Heart right ventricle (tissue), 16 donors: ENCODE measurements at regions not wholly inside any gene's neighbourhood (a gene's known extent, or its start where the extent isn't known, plus 50 kb on each side); places are given as distances from the start of the nearest gene placed in this dataset.
A peak's percentile ranks its signal among the peaks of the same experiment; 100 is the strongest.
"Not testable (repeated sequence)": the region's sequence is repeated elsewhere in the genome, so short reads cannot be mapped to it uniquely, and the experiment has no call there.

Experiments
- ATAC-seq, 8 donors: fragments of 200-7000 bp; cut with Tn5 transposase; one replicate each; pipeline ENCODE4 v1.9.1; 2020; ENCODE audit warnings: mild to moderate bottlenecking in 8 of 8, moderate library complexity in 8 of 8, moderate number of reproducible peaks in 1 of 8
- DNase-seq, 2 donors: peaks; one replicate each; pipeline ENCODE4 v3.0.0-alpha.2; 2020
- H3K27ac ChIP-seq, 10 donors: fragments of 200-600 bp; sonication (generic) in 2 of 10; one replicate each; pipeline versions ENCODE4 v1.5.0 to v1.8.0; 2020 to 2022; ENCODE audit warnings: mild to moderate bottlenecking in 3 of 10
- H3K27me3 ChIP-seq, 7 donors: fragments of 200-600 bp; one replicate each; pipeline ENCODE4 v1.8.0; 2021 to 2022; ENCODE audit warnings: mild to moderate bottlenecking in 2 of 7
- H3K36me3 ChIP-seq, 9 donors: fragments of 200-600 bp; sonication (generic) in 1 of 9; one replicate each; pipeline versions ENCODE4 v1.5.0 to v1.8.0; 2020 to 2022; ENCODE audit warnings: mild to moderate bottlenecking in 2 of 9
- H3K4me1 ChIP-seq, 9 donors: fragments of 200-600 bp; sonication (generic) in 1 of 9; one replicate each; pipeline versions ENCODE4 v1.5.0 to v1.8.0; 2020 to 2022; ENCODE audit warnings: mild to moderate bottlenecking in 4 of 9
- H3K4me3 ChIP-seq, 10 donors: fragments of 200-600 bp; sonication (generic) in 2 of 10; one replicate each; pipeline versions ENCODE4 v1.5.0 to v1.8.0; 2020 to 2022; ENCODE audit warnings: mild to moderate bottlenecking in 7 of 10, moderate library complexity in 2 of 10
- H3K9me3 ChIP-seq, 11 donors: fragments of 200-600 bp in 10 of 11; sonication (generic) in 2 of 11; one replicate each; pipeline versions ENCODE4 v1.5.0 to v1.8.0; 2013 to 2022; ENCODE audit warnings: mild to moderate bottlenecking in 2 of 11, control low read depth in 1 of 11, moderate library complexity in 1 of 11
- WGBS, 2 donors: extraction: QIAGEN DNeasy Blood & Tissue Kit; methylation state at CpG; one replicate each; pipeline ENCODE4 v1.1.7; 2013; ENCODE audit warnings: inconsistent platforms in 1 of 2; 5-methylcytosine and 5-hydroxymethylcytosine counted together
- intact Hi-C, 10 donors: fragments of 100-400 bp; cut with DNase I; formaldehyde crosslinking; loops; one replicate each; pipeline versions ENCODE4 v1.11.1 to v1.14.2; 2022
- TF ChIP-seq, protein P1 (sequence below), 9 donors: fragments of 200-600 bp; sonication (generic) in 2 of 9; IDR thresholded peaks; one replicate each; pipeline versions ENCODE4 v1.5.0 to v1.8.0; 2021 to 2022; ENCODE audit warnings: antibody characterized with exemption in 9 of 9, mild to moderate bottlenecking in 5 of 9, moderate library complexity in 1 of 9
- donor health status: Arrhythmogenic right ventricular cardiomyopathy.
- donor health status: ischemic (EF 13 %, LVEDD 7.1; RV severe dilation, severe dysfunction).
- donor health status: healthy with polysubstance abuse.
- donor health status: DM: no; HTN: yes; CAD: no.
- donor health status: DM: no; HTN: no; CAD: no.
- donor health status: ischemic (EF 25% LVEDD 6.9; RV normal size, moderate dysfunction).
- donor health status: ischemic (EF 25% LVEDD 5.7; RV mildly dilated, moderate dysfunction).
- donor health status: healthy.
- donor health status: DM: yes; HTN: yes; CAD: no.
- donor health status: Ischemic cardiomyopathy.
- donor health status: ischemic (EF 35%, LVEDD 5.7; RV mildly dilated, moderate dysfunction).
- donor health status: nonischemic (EF 11% LVEDD 7.7; RV severe dilation, severe dysfunction).
- donor health status: DM: yes; HTN: yes; CAD: no.
- donor health status: PGD.
- donor health status: ischemic (EF 29% LVEDD 5.4; RV normal size, mild dysfunction).
- donor health status: nonischemic (EF 23%, LVEDD 6.1; RV moderate dilation, normal function).

GRCh38 chr13:37175996-37176395 is 70.5 kb upstream of the CSNK1A1L start:
- 23 to 29% methylated on average over 2 of the region's 2 CpGs for WGBS, 2 donors
- ATAC-seq (peak in 6 of 8 donors; percentile 53 to 74 (median 62)), DNase-seq (no peak)
- Histone ChIP-seq H3K36me3 (no peaks in the 10 kb centered on the region), H3K27me3 (no peaks in the 10 kb centered on the region), H3K4me1 (peaks cover 0 to 15% (median 0%) of the 10 kb centered on the region in 9 donors), H3K27ac (peak overlapping the region in 4 of 10 donors; percentile 7 to 47 (median 36)), H3K4me3 (no peak overlapping the region), H3K9me3 (no peaks in the 10 kb centered on the region)
- TF ChIP-seq, protein P1, sequence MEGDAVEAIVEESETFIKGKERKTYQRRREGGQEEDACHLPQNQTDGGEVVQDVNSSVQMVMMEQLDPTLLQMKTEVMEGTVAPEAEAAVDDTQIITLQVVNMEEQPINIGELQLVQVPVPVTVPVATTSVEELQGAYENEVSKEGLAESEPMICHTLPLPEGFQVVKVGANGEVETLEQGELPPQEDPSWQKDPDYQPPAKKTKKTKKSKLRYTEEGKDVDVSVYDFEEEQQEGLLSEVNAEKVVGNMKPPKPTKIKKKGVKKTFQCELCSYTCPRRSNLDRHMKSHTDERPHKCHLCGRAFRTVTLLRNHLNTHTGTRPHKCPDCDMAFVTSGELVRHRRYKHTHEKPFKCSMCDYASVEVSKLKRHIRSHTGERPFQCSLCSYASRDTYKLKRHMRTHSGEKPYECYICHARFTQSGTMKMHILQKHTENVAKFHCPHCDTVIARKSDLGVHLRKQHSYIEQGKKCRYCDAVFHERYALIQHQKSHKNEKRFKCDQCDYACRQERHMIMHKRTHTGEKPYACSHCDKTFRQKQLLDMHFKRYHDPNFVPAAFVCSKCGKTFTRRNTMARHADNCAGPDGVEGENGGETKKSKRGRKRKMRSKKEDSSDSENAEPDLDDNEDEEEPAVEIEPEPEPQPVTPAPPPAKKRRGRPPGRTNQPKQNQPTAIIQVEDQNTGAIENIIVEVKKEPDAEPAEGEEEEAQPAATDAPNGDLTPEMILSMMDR (IDR thresholded peaks at IDR 0.05), result no peak
- intact Hi-C loops, result no loop called here

DNA sequence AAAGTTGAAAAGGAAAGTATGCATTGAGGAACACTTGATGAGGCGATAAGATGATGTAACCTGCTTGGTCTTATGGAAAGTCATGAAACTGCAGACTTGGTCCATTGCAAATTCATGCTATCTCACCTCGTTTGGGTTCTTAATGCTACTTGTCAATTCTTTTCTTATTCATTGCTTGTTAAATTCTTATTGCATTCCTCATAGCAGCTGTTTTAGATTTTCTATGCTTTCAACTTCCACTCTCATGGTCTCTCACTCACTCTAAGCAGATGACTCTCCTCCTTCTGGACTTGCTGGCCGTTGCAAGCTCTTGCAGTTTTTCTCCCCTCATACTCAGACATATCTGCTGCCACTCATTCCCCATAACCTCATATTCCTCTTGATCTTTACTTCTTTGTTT is 67.8 kb upstream of the CSNK1A1L start:
- H3K4me3 ChIP-seq, result no peak overlapping the region
- TF ChIP-seq, protein P1 (IDR thresholded peaks at IDR 0.05), result no peak
- ATAC-seq (no peak), DNase-seq (no peak)
- 65 to 66% methylated on average over 3 of the region's 3 CpGs for WGBS, 2 donors
- intact Hi-C loops, result no loop called here
- no peaks in the 10 kb centered on the region for H3K27me3 ChIP-seq
- no peaks in the 10 kb centered on the region for H3K36me3 ChIP-seq
- peaks cover 0 to 15% (median 0%) of the 10 kb centered on the region in 9 donors for H3K4me1 ChIP-seq
- no peak overlapping the region for H3K27ac ChIP-seq
- no peaks in the 10 kb centered on the region for H3K9me3 ChIP-seq

GRCh38 chr13:37172226-37172625 is 66.8 kb upstream of the CSNK1A1L start:
- H3K9me3 ChIP-seq, H3K4me3 ChIP-seq, H3K27me3 ChIP-seq, DNase-seq, H3K27ac ChIP-seq, intact Hi-C loops, ATAC-seq, H3K36me3 ChIP-seq: not testable (repeated sequence)
- WGBS, 2 donors, result 84% methylated on average over 11 of the region's 11 CpGs
- peaks cover 0 to 15% (median 0%) of the 10 kb centered on the region in 9 donors for H3K4me1 ChIP-seq

- no peak overlapping the region for H3K4me3 ChIP-seq
- intact Hi-C loops, result no loop called here
- no peaks in the 10 kb centered on the region for H3K4me1 ChIP-seq
- H3K27me3 ChIP-seq, result no peaks in the 10 kb centered on the region
- no peak overlapping the region for H3K27ac ChIP-seq
- H3K9me3 ChIP-seq, result no peaks in the 10 kb centered on the region
- DNase-seq, result no peak
- no peak for ATAC-seq
- no peaks in the 10 kb centered on the region for H3K36me3 ChIP-seq
- TF ChIP-seq, protein P1 (IDR thresholded peaks at IDR 0.05), result no peak
Observed at GRCh38 chr13:37168926-37169325, 63.5 kb upstream of the CSNK1A1L start.

- ATAC-seq (no peak), DNase-seq (no peak)
- Histone ChIP-seq H3K4me3 (no peak overlapping the region), H3K27ac (no peak overlapping the region), H3K36me3 (no peaks in the 10 kb centered on the region), H3K9me3 (no peaks in the 10 kb centered on the region), H3K27me3 (no peaks in the 10 kb centered on the region), H3K4me1 (no peaks in the 10 kb centered on the region)
- WGBS, 2 donors, result 63 to 74% methylated on average over 3 of the region's 3 CpGs
- TF ChIP-seq, protein P1 (IDR thresholded peaks at IDR 0.05), result no peak
- intact Hi-C loops, result no loop called here
Observed at GRCh38 chr13:37168151-37168550, 62.7 kb upstream of the CSNK1A1L start.
